ENCODE measurements at regions not wholly inside any gene's neighbourhood (a gene's known extent, or its start where the extent isn't known, plus 50 kb on each side); places are given as distances from the start of the nearest gene placed in this dataset.
"Not testable (repeated sequence)": the region's sequence is repeated elsewhere in the genome, so short reads cannot be mapped to it uniquely, and the experiment has no call there.

DNA sequence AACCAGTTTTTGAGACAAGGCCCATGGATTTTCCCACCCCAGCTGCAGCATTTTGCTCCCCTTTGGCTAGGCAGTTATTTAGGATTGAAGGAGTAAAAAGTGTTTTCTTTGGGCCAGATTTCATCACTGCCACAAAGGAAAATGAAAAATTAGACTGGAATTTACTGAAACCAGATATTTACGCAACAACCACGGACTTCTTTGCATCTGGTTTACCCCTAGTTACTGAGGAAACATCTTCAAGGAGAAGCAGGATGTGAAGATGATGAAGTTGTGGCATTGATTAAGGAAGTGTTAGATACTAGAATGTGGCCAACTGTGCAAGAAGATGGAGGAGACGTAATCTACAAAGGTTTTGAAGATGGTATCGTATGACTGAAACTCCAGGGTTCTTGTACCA lies 165.2 kb upstream of the MYRIP start:
- no peak overlapping the region for H3K9ac ChIP-seq (ENCODE audit: low read length)
- TF ChIP-seq MXI1 (conservative IDR thresholded peaks at IDR 0.05; ENCODE audit: poor library complexity, severe bottlenecking) (no peak), EZH2 (IDR thresholded peaks at IDR 0.05; ENCODE audit: borderline replicate concordance, insufficient read depth, low read length, poor library complexity, severe bottlenecking) (no peak), RAD21 (conservative IDR thresholded peaks at IDR 0.05) (no peak), POLR2AphosphoS5 (IDR thresholded peaks at IDR 0.05) (no peak), TAF1 (IDR thresholded peaks at IDR 0.05; ENCODE audit: low read depth) (no peak), EP300 (conservative IDR thresholded peaks at IDR 0.05; ENCODE audit: poor library complexity, severe bottlenecking) (no peak), SMC3 (conservative IDR thresholded peaks at IDR 0.05; ENCODE audit: poor library complexity) (no peak)
- TF ChIP-seq, protein P1, sequence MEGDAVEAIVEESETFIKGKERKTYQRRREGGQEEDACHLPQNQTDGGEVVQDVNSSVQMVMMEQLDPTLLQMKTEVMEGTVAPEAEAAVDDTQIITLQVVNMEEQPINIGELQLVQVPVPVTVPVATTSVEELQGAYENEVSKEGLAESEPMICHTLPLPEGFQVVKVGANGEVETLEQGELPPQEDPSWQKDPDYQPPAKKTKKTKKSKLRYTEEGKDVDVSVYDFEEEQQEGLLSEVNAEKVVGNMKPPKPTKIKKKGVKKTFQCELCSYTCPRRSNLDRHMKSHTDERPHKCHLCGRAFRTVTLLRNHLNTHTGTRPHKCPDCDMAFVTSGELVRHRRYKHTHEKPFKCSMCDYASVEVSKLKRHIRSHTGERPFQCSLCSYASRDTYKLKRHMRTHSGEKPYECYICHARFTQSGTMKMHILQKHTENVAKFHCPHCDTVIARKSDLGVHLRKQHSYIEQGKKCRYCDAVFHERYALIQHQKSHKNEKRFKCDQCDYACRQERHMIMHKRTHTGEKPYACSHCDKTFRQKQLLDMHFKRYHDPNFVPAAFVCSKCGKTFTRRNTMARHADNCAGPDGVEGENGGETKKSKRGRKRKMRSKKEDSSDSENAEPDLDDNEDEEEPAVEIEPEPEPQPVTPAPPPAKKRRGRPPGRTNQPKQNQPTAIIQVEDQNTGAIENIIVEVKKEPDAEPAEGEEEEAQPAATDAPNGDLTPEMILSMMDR (IDR thresholded peaks at IDR 0.05; ENCODE audit: poor library complexity, severe bottlenecking), result no peak
- TF ChIP-seq, protein P2, sequence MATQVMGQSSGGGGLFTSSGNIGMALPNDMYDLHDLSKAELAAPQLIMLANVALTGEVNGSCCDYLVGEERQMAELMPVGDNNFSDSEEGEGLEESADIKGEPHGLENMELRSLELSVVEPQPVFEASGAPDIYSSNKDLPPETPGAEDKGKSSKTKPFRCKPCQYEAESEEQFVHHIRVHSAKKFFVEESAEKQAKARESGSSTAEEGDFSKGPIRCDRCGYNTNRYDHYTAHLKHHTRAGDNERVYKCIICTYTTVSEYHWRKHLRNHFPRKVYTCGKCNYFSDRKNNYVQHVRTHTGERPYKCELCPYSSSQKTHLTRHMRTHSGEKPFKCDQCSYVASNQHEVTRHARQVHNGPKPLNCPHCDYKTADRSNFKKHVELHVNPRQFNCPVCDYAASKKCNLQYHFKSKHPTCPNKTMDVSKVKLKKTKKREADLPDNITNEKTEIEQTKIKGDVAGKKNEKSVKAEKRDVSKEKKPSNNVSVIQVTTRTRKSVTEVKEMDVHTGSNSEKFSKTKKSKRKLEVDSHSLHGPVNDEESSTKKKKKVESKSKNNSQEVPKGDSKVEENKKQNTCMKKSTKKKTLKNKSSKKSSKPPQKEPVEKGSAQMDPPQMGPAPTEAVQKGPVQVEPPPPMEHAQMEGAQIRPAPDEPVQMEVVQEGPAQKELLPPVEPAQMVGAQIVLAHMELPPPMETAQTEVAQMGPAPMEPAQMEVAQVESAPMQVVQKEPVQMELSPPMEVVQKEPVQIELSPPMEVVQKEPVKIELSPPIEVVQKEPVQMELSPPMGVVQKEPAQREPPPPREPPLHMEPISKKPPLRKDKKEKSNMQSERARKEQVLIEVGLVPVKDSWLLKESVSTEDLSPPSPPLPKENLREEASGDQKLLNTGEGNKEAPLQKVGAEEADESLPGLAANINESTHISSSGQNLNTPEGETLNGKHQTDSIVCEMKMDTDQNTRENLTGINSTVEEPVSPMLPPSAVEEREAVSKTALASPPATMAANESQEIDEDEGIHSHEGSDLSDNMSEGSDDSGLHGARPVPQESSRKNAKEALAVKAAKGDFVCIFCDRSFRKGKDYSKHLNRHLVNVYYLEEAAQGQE (IDR thresholded peaks at IDR 0.05; ENCODE audit: borderline replicate concordance), result no peak
- no peak overlapping the region for H3K4me3 ChIP-seq (ENCODE audit: low read length)
- no peaks in the 10 kb centered on the region for H3K27me3 ChIP-seq (ENCODE audit: insufficient read depth, low read depth, low read length)
- no peaks in the 10 kb centered on the region for H3K9me2 ChIP-seq (ENCODE audit: insufficient read depth, low read length)
- H3F3A ChIP-seq (ENCODE audit: insufficient read depth, low read length, poor library complexity, severe bottlenecking), result no peaks in the 10 kb centered on the region
- H2AFZ ChIP-seq (ENCODE audit: low read depth, low read length), result no peak overlapping the region
- no peak overlapping the region for H3K27ac ChIP-seq (ENCODE audit: low read length)
- no peaks in the 10 kb centered on the region for H3K36me3 ChIP-seq (ENCODE audit: insufficient read depth, low read length)
- no peaks in the 10 kb centered on the region for H3K9me3 ChIP-seq (ENCODE audit: low read length)
- H4K20me1 ChIP-seq (ENCODE audit: insufficient read depth), result no peaks in the 10 kb centered on the region
- no peaks in the 10 kb centered on the region for H3K79me2 ChIP-seq (replicated peaks; ENCODE audit: insufficient read depth, low read length)
- no peak overlapping the region for H3K4me2 ChIP-seq (ENCODE audit: low read length)

DNA sequence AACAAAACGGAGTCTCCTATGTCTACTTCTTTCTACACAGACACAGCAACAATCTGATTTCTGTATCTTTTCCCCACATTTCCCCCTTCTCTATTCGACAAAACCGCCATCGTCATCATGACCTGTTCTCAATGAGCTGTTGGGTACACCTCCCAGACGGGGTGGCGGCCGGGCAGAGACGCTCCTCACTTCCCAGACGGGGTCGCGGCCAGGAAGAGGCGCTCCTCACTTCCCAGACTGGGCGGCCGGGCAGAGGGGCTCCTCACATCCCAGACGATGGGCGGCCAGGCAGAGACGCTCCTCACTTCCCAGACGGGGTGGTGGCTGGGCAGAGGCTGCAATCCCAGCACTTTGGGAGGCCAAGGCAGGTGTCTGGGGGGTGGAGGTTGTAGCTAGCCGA lies 158.2 kb upstream of the MYRIP start:
- H3K27me3 ChIP-seq (ENCODE audit: insufficient read depth, low read depth, low read length); H3K36me3 ChIP-seq (ENCODE audit: insufficient read depth, low read length); H3K9me3 ChIP-seq (ENCODE audit: low read length); H3F3A ChIP-seq (ENCODE audit: insufficient read depth, low read length, poor library complexity, severe bottlenecking); H3K4me2 ChIP-seq (ENCODE audit: low read length); H3K4me3 ChIP-seq (ENCODE audit: low read length); H3K9ac ChIP-seq (ENCODE audit: low read length); H3K9me2 ChIP-seq (ENCODE audit: insufficient read depth, low read length); H3K79me2 ChIP-seq (replicated peaks; ENCODE audit: insufficient read depth, low read length); H2AFZ ChIP-seq (ENCODE audit: low read depth, low read length); H4K20me1 ChIP-seq (ENCODE audit: insufficient read depth); H3K27ac ChIP-seq (ENCODE audit: low read length): not testable (repeated sequence)

Data from neural cell (in vitro differentiated cells).